Stimulated activated CD4-positive, alpha-beta T cell treated with anti-CD3 and anti-CD28 coated beads, Interleukin-2, amount 100 ng/mL, for 48 hours (primary cell): ENCODE measurements at regions not wholly inside any gene's neighbourhood (a gene's known extent, or its start where the extent isn't known, plus 50 kb on each side); places are given as distances from the start of the nearest gene placed in this dataset.
"Not testable (repeated sequence)": the region's sequence is repeated elsewhere in the genome, so short reads cannot be mapped to it uniquely, and the experiment has no call there.

ENCODE experiments used
- DNase-seq, 2 donors: peaks; one replicate each; pipeline ENCODE4 v3.0.0-alpha.2; 2020

DNA sequence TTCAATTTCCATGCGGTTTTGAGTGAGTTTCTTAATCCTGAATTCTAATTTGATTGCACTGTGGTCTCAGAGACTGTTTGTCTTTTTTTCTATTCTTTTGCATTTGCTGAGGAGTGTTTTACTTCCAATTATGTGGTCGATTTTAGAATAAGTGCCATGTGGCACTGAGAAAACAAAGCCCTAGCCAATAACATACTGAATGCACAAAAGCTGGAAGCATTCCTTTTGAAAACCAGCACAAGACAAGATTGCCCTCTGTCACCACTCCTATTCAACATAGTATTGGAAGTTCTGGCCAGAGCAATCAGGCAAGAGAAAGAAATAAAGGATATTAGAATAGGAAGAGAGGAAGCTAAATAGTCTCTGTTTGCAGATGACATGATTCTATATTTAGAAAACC, 66.7 kb upstream of the SLITRK5 start:
- not testable (repeated sequence) for DNase-seq

DNA sequence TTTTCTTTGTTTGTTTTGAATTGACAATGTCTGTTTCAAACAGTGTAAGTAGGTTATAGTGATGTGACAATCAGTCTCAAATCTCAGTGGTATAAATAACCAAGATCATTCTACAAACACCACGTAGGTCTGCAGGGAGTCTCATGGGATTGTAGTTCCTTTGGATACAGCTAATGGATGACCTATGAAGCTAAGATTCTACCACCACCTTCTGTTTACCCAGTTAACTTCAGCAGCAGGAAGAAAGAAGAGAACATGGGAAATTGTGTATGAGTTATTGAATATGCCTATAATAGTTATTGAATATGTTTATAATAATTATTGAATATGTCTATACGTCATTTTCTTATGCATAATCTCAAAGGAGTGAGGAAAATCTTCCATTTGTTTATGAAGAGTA, 63.9 kb upstream of the SLITRK5 start:
- no peak for DNase-seq

GRCh38 chr13:87614276-87614675, 56.9 kb upstream of the SLITRK5 start:
- no peak for DNase-seq
